Fibroblast of lung (primary cell): ENCODE measurements at regions not wholly inside any gene's neighbourhood (a gene's known extent, or its start where the extent isn't known, plus 50 kb on each side); places are given as distances from the start of the nearest gene placed in this dataset.

ENCODE experiments used
- DNase-seq, 2 donors: peaks; one replicate each; pipeline versions ENCODE4 v3.0.0 to v3.0.0-alpha.2; 2010; ENCODE audit warnings: low read depth in 2 of 2
- H2AFZ ChIP-seq: 2 replicates; pipeline ENCODE4 v1.5.1; 2012; ENCODE audit warnings: low read length, control low read depth, inconsistent platforms
- H3K27ac ChIP-seq: 2 replicates; pipeline ENCODE4 v1.5.1; 2011; ENCODE audit warnings: low read length, control low read depth; ENCODE audit not compliant: insufficient read depth
- H3K27me3 ChIP-seq: 2 replicates; pipeline ENCODE4 v1.5.1; 2011; ENCODE audit warnings: mild to moderate bottlenecking, low read length; ENCODE audit not compliant: control insufficient read depth, insufficient read depth
- H3K36me3 ChIP-seq: 2 replicates; pipeline ENCODE4 v1.5.1; 2011; ENCODE audit warnings: low read length; ENCODE audit not compliant: control insufficient read depth, insufficient read depth
- H3K4me1 ChIP-seq: 2 replicates; pipeline ENCODE4 v1.5.1; 2011; ENCODE audit warnings: low read length; ENCODE audit not compliant: control insufficient read depth, insufficient read depth; ENCODE audit errors: extremely low read depth
- H3K4me2 ChIP-seq: 2 replicates; pipeline ENCODE4 v1.5.1; 2011; ENCODE audit warnings: low read length, control low read depth; ENCODE audit not compliant: insufficient read depth; ENCODE audit errors: extremely low read depth
- H3K4me3 ChIP-seq, 4 experiments: fragments of 200-600 bp in 1 of 4; sonication (generic) in 1 of 4; replicated peaks in 1 of 4; 2 replicates each; pipeline ENCODE4 v1.5.1; 2011 to 2016; ENCODE audit warnings: low read length in 4 of 4, low read depth in 3 of 4, mild to moderate bottlenecking in 3 of 4, control low read depth in 2 of 4, inconsistent platforms in 1 of 4, mixed read lengths in 1 of 4; ENCODE audit not compliant: insufficient read depth in 1 of 4; ENCODE audit errors: control extremely low read depth in 1 of 4
- H3K79me2 ChIP-seq: 2 replicates; pipeline ENCODE4 v1.5.1; 2012; ENCODE audit warnings: mild to moderate bottlenecking, low read length, inconsistent platforms; ENCODE audit not compliant: control insufficient read depth, insufficient read depth
- H3K9ac ChIP-seq: 2 replicates; pipeline ENCODE4 v1.5.1; 2011; ENCODE audit warnings: mild to moderate bottlenecking, low read length, control low read depth; ENCODE audit not compliant: insufficient read depth
- H3K9me3 ChIP-seq: 2 replicates; pipeline ENCODE4 v1.5.1; 2012; ENCODE audit warnings: low read depth, low read length; ENCODE audit not compliant: control insufficient read depth, insufficient read depth
- H4K20me1 ChIP-seq: 2 replicates; pipeline ENCODE4 v1.5.1; 2011; ENCODE audit warnings: low read length; ENCODE audit not compliant: control insufficient read depth, insufficient read depth; ENCODE audit errors: extremely low read depth
- EZH2 ChIP-seq: IDR thresholded peaks from 2 replicates; pipeline ENCODE4 v1.5.1; 2012; ENCODE audit warnings: low read length, control low read depth, mild to moderate bottlenecking; ENCODE audit errors: missing control alignments
- TF ChIP-seq, protein P1 (sequence below), 2 donors: IDR thresholded peaks in 1 of 2; conservative IDR thresholded peaks in 1 of 2; 1 replicate in 1 of 2; 2 replicates in 1 of 2; pipeline ENCODE4 v1.5.1; 2011 to 2012; ENCODE audit warnings: low read length in 2 of 2, control low read depth in 1 of 2, inconsistent platforms in 1 of 2, low read depth in 1 of 2, mild to moderate bottlenecking in 1 of 2

DNA sequence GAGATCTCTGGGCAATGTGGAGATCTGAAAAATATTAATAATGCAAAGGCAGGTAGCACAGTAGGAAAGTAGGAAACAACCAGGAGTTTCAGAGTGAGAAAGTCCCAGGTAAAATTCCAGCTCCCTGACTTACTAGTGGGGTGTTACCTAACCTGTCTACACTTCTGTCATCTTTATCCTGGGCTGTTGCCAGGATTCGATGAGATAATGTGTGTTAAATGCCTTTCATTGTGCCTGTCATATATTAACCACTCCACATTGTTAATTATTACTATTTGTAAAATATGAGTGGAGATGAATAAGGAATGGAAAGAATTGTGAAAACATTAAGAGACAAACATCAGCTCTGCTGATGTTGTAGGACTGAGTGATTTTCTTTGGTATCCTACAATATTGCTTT lies 50.0 kb upstream of the FRMD4A start:
- Histone ChIP-seq H3K9ac (no peak overlapping the region), H3K4me2 (no peak overlapping the region), H4K20me1 (no peaks in the 10 kb centered on the region), H3K4me1 (peaks cover under 1% of the 10 kb centered on the region), H3K27me3 (no peaks in the 10 kb centered on the region), H3K36me3 (no peaks in the 10 kb centered on the region), H3K4me3 (no peak overlapping the region), H3K79me2 (no peaks in the 10 kb centered on the region), H2AFZ (no peak overlapping the region), H3K9me3 (no peaks in the 10 kb centered on the region), H3K27ac (no peak overlapping the region)
- TF ChIP-seq, protein P1, sequence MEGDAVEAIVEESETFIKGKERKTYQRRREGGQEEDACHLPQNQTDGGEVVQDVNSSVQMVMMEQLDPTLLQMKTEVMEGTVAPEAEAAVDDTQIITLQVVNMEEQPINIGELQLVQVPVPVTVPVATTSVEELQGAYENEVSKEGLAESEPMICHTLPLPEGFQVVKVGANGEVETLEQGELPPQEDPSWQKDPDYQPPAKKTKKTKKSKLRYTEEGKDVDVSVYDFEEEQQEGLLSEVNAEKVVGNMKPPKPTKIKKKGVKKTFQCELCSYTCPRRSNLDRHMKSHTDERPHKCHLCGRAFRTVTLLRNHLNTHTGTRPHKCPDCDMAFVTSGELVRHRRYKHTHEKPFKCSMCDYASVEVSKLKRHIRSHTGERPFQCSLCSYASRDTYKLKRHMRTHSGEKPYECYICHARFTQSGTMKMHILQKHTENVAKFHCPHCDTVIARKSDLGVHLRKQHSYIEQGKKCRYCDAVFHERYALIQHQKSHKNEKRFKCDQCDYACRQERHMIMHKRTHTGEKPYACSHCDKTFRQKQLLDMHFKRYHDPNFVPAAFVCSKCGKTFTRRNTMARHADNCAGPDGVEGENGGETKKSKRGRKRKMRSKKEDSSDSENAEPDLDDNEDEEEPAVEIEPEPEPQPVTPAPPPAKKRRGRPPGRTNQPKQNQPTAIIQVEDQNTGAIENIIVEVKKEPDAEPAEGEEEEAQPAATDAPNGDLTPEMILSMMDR (conservative IDR thresholded peaks at IDR 0.05 in 1 of 2, IDR thresholded peaks at IDR 0.05 in 1 of 2; ENCODE audit: low read depth in 1 of 2, low read length in 2 of 2), result no peak
- no peak for TF ChIP-seq EZH2
- no peak for DNase-seq
